Smooth muscle cell (in vitro differentiated cells): ENCODE measurements at regions not wholly inside any gene's neighbourhood (a gene's known extent, or its start where the extent isn't known, plus 50 kb on each side); places are given as distances from the start of the nearest gene placed in this dataset.

Experiments
- DNase-seq: peaks from one replicate; lab custom pipeline; 2025; ENCODE audit not compliant: unreplicated experiment; lab: John Stamatoyannopoulos, UW
- H2AFZ ChIP-seq: fragments of 200-600 bp; sonication (generic); 2 replicates; pipeline ENCODE4 v1.6.0; 2016; ENCODE audit warnings: antibody characterized with exemption, low read depth, mild to moderate bottlenecking
- H3F3A ChIP-seq: fragments of 200-600 bp; sonication (generic); 2 replicates; pipeline ENCODE4 v1.6.0; 2017; ENCODE audit warnings: antibody characterized with exemption, low read depth
- H3K27ac ChIP-seq: fragments of 200-600 bp; sonication (generic); 2 replicates; pipeline ENCODE4 v1.5.1; 2016; ENCODE audit warnings: low read depth, mild to moderate bottlenecking
- H3K27me3 ChIP-seq: fragments of 200-600 bp; sonication (generic); 2 replicates; pipeline ENCODE4 v1.6.1; 2016; ENCODE audit warnings: low read depth, mild to moderate bottlenecking
- H3K36me3 ChIP-seq: fragments of 200-600 bp; sonication (generic); 2 replicates; pipeline ENCODE4 v1.5.1; 2016; ENCODE audit warnings: low read depth
- H3K4me1 ChIP-seq: fragments of 200-600 bp; sonication (generic); 2 replicates; pipeline ENCODE4 v1.5.1; 2016; ENCODE audit warnings: low read depth
- H3K4me2 ChIP-seq: fragments of 200-600 bp; sonication (generic); 2 replicates; pipeline ENCODE4 v1.6.0; 2016; ENCODE audit warnings: mild to moderate bottlenecking
- H3K4me3 ChIP-seq: fragments of 200-600 bp; sonication (generic); 2 replicates; pipeline ENCODE4 v1.5.1; 2016; ENCODE audit warnings: mild to moderate bottlenecking
- H3K79me2 ChIP-seq: fragments of 200-600 bp; sonication (generic); 2 replicates; pipeline ENCODE4 v1.6.0; 2016; ENCODE audit warnings: low read depth, mild to moderate bottlenecking
- H3K9ac ChIP-seq: fragments of 200-600 bp; sonication (generic); 2 replicates; pipeline ENCODE4 v1.6.0; 2016; ENCODE audit warnings: low read depth
- H3K9me3 ChIP-seq: fragments of 200-600 bp; sonication (generic); replicated peaks from 2 replicates; pipeline ENCODE4 v1.5.1; 2016; ENCODE audit warnings: low read depth
- H4K20me1 ChIP-seq: fragments of 200-600 bp; sonication (generic); 2 replicates; pipeline ENCODE4 v1.6.0; 2016; ENCODE audit warnings: low read depth
- CTCF ChIP-seq: fragments of 200-600 bp; sonication (generic); IDR thresholded peaks from 2 replicates; pipeline ENCODE4 v1.5.1; 2017; ENCODE audit warnings: borderline replicate concordance, mild to moderate bottlenecking, antibody characterized with exemption; ENCODE audit not compliant: insufficient read depth, poor library complexity, severe bottlenecking
- WGBS: methylation state at CpG from one replicate; pipeline ENCODE4 v1.1.7; 2016; ENCODE audit warnings: low lambda C conversion rate; 5-methylcytosine and 5-hydroxymethylcytosine counted together

- no peaks in the 10 kb centered on the region for H3K36me3 ChIP-seq
- H3K9me3 ChIP-seq, result no peaks in the 10 kb centered on the region
- H3F3A ChIP-seq, result peaks cover 6% of the 10 kb centered on the region
These were observed 446.5 kb downstream of the TLE1 start for GRCh38 chr9:81242866-81243265.

GRCh38 chr9:81239388-81239787 lies 450.0 kb downstream of the TLE1 start:
- Histone ChIP-seq H3K27me3 (no peaks in the 10 kb centered on the region), H3F3A (peaks cover 9% of the 10 kb centered on the region), H3K9ac (no peak overlapping the region), H3K4me1 (peaks cover 12% of the 10 kb centered on the region), H3K36me3 (no peaks in the 10 kb centered on the region), H3K79me2 (no peaks in the 10 kb centered on the region), H2AFZ (no peak overlapping the region), H3K27ac (no peak overlapping the region), H3K4me3 (no peak overlapping the region), H4K20me1 (no peaks in the 10 kb centered on the region), H3K9me3 (no peaks in the 10 kb centered on the region), H3K4me2 (no peak overlapping the region)
- no peak for TF ChIP-seq CTCF
- DNase-seq, result no peak

More at GRCh38 chr9:81242866-81243265, 446.5 kb downstream of the TLE1 start:
- Histone ChIP-seq H3K4me2 (no peak overlapping the region), H3K4me3 (no peak overlapping the region), H4K20me1 (no peaks in the 10 kb centered on the region), H3K9ac (no peak overlapping the region), H3K27me3 (no peaks in the 10 kb centered on the region), H3K27ac (no peak overlapping the region), H2AFZ (no peak overlapping the region), H3K79me2 (no peaks in the 10 kb centered on the region), H3K4me1 (no peaks in the 10 kb centered on the region)
- WGBS, result 86% methylated on average over 1 of the region's 1 CpG
- no peak for DNase-seq
- TF ChIP-seq CTCF, result no peak

GRCh38 chr9:81237565-81238231 lies 451.6 kb downstream of the TLE1 start:
- Histone ChIP-seq H4K20me1 (no peaks in the 10 kb centered on the region), H3K9me3 (no peaks in the 10 kb centered on the region), H3K79me2 (no peaks in the 10 kb centered on the region), H3K4me2 (peak overlapping the region; percentile 79), H2AFZ (no peak overlapping the region), H3K36me3 (no peaks in the 10 kb centered on the region), H3K27ac (peak overlapping the region; percentile 59), H3K9ac (no peak overlapping the region), H3K4me1 (peaks cover 13% of the 10 kb centered on the region), H3K27me3 (no peaks in the 10 kb centered on the region), H3K4me3 (no peak overlapping the region), H3F3A (peaks cover 9% of the 10 kb centered on the region)
- no peak for TF ChIP-seq CTCF
- no peak for DNase-seq
- WGBS, result 13% methylated on average over 3 of the region's 3 CpGs
